B cell (primary cell): ENCODE measurements at regions not wholly inside any gene's neighbourhood (a gene's known extent, or its start where the extent isn't known, plus 50 kb on each side); places are given as distances from the start of the nearest gene placed in this dataset.

Experiments
- CTCF ChIP-seq: fragments of 200-600 bp; IDR thresholded peaks from one replicate; pipeline ENCODE4 v1.8.0; 2022; ENCODE audit warnings: antibody characterized with exemption, mild to moderate bottlenecking
- EZH2 ChIP-seq: IDR thresholded peaks from 2 replicates; pipeline ENCODE4 v1.6.1; 2012; ENCODE audit warnings: borderline replicate concordance, low read depth, mild to moderate bottlenecking, moderate library complexity, low read length; ENCODE audit not compliant: insufficient read depth, poor library complexity, severe bottlenecking

GRCh38 chr10:131805696-131806095, 95.1 kb upstream of the PPP2R2D start:
- TF ChIP-seq CTCF (no peak), EZH2 (no peak)
